Upper lobe of left lung (tissue), 6 donors: ENCODE measurements at regions not wholly inside any gene's neighbourhood (a gene's known extent, or its start where the extent isn't known, plus 50 kb on each side); places are given as distances from the start of the nearest gene placed in this dataset.

ENCODE experiments used
- ATAC-seq, 2 donors: fragments of 200-7000 bp; cut with Tn5 transposase; one replicate each; pipeline ENCODE4 v1.9.1; 2022; ENCODE audit warnings: mild to moderate bottlenecking in 2 of 2, moderate library complexity in 2 of 2; ENCODE audit not compliant: low FRiP score in 2 of 2
- DNase-seq, 2 donors: peaks; one replicate each; pipeline ENCODE4 v3.0.0-alpha.2; 2019 to 2020
- H3K27ac ChIP-seq, 4 donors: fragments of 200-600 bp; sonication (generic); one replicate each; pipeline ENCODE4 v1.5.1; 2016 to 2019
- H3K27me3 ChIP-seq, 4 donors: fragments of 200-600 bp; sonication (generic); one replicate each; pipeline ENCODE4 v1.5.1; 2017 to 2019
- H3K36me3 ChIP-seq, 4 donors: fragments of 200-600 bp; sonication (generic); one replicate each; pipeline ENCODE4 v1.5.1; 2016 to 2019
- H3K4me1 ChIP-seq, 4 donors: fragments of 200-600 bp; sonication (generic); one replicate each; pipeline ENCODE4 v1.5.1; 2018 to 2019
- H3K4me3 ChIP-seq, 4 donors: fragments of 200-600 bp; sonication (generic); one replicate each; pipeline ENCODE4 v1.5.1; 2017 to 2019; ENCODE audit warnings: mild to moderate bottlenecking in 2 of 4, moderate library complexity in 1 of 4
- H3K9me3 ChIP-seq, 4 donors: fragments of 200-600 bp; sonication (generic); one replicate each; pipeline ENCODE4 v1.5.1; 2018 to 2019
- EP300 ChIP-seq, 4 donors: sonication (generic); formaldehyde crosslinking; IDR thresholded peaks; one replicate each; pipeline ENCODE4 v1.5.1; 2017; ENCODE audit warnings: antibody characterized with exemption in 4 of 4, control low read depth in 2 of 4
- POLR2A ChIP-seq, 4 donors: fragments of 450-650 bp; IDR thresholded peaks; one replicate each; pipeline ENCODE4 v1.5.1; 2016 to 2017; ENCODE audit warnings: antibody characterized with exemption in 4 of 4, mild to moderate bottlenecking in 2 of 4
- POLR2AphosphoS5 ChIP-seq, 2 donors: sonication (generic); formaldehyde crosslinking; IDR thresholded peaks; one replicate each; pipeline ENCODE4 v1.5.1; 2017; ENCODE audit warnings: antibody characterized with exemption in 2 of 2
- WGBS, 2 donors: methylation state at CpG; one replicate each; pipeline ENCODE4 v1.1.5; 2017 to 2018; 5-methylcytosine and 5-hydroxymethylcytosine counted together
- TF ChIP-seq, protein P1 (sequence below), 6 experiments: fragments of 450-650 bp in 4 of 6; fragments of 200-600 bp in 2 of 6; sonication (generic) in 2 of 6; IDR thresholded peaks; one replicate each; pipeline ENCODE4 v1.5.1; 2016 to 2019; ENCODE audit warnings: antibody characterized with exemption in 6 of 6
- donor health status: DM: no; HTN: no; CAD: no; lungs with moderate emphysema.
- donor health status: DM: no; HTN: yes; CAD: no; lungs with severe emphysema.

DNA sequence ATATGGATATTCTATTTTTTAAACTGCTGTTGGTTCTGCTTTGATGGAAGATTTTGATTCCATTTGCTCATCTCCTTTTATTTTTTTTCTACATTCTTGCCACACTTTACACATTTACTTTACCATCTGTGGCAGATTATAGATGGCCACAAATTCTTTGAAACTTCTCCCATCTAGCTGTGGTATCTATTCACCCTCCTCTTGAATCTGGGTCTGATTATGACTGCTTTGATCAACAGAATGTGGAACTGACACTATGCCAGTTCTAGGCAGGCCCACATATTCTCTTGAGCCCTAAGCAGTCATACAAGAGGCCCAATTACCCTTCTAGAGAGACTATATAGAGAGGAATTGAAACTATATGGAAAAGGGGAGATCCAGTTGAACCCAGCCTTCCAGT lies 439.0 kb upstream of the PTGER4 start:
- H3K4me3 ChIP-seq, result no peak overlapping the region
- no peaks in the 10 kb centered on the region for H3K27me3 ChIP-seq
- no peaks in the 10 kb centered on the region for H3K4me1 ChIP-seq
- H3K36me3 ChIP-seq, result no peaks in the 10 kb centered on the region
- DNase-seq, result no peak
- peaks cover 0 to 9% (median 4%) of the 10 kb centered on the region in 4 donors for H3K9me3 ChIP-seq
- ATAC-seq, result no peak
- no peak for TF ChIP-seq POLR2AphosphoS5 (IDR thresholded peaks at IDR 0.05)
- no peak for TF ChIP-seq POLR2A (IDR thresholded peaks at IDR 0.05)
- no peak for TF ChIP-seq EP300 (IDR thresholded peaks at IDR 0.05)
- TF ChIP-seq, protein P1, sequence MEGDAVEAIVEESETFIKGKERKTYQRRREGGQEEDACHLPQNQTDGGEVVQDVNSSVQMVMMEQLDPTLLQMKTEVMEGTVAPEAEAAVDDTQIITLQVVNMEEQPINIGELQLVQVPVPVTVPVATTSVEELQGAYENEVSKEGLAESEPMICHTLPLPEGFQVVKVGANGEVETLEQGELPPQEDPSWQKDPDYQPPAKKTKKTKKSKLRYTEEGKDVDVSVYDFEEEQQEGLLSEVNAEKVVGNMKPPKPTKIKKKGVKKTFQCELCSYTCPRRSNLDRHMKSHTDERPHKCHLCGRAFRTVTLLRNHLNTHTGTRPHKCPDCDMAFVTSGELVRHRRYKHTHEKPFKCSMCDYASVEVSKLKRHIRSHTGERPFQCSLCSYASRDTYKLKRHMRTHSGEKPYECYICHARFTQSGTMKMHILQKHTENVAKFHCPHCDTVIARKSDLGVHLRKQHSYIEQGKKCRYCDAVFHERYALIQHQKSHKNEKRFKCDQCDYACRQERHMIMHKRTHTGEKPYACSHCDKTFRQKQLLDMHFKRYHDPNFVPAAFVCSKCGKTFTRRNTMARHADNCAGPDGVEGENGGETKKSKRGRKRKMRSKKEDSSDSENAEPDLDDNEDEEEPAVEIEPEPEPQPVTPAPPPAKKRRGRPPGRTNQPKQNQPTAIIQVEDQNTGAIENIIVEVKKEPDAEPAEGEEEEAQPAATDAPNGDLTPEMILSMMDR (IDR thresholded peaks at IDR 0.05), result no peak
- no peak overlapping the region for H3K27ac ChIP-seq

DNA sequence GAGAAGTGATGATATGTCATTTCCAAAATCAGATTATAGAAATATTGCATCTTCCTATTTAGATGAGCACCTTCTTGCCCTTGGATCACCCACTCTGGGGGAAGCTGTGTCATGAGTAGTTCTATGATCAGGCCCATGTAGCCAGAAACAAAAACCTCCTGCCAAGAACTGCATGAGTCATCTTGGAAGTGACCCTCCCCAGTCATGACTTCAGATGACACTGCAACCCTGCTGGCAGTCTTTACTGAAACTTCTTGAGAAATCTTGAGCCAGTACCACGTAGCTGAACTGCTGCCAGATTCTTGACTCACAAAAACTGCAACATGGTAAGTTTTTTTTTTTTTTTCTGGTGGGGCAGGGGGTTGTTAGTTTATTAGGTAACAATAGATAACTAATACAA lies 439.6 kb upstream of the PTGER4 start:
- no peaks in the 10 kb centered on the region for H3K36me3 ChIP-seq
- WGBS, 2 donors, result 44 to 54% methylated on average over 1 of the region's 1 CpG
- no peak overlapping the region for H3K4me3 ChIP-seq
- no peak overlapping the region for H3K27ac ChIP-seq
- H3K9me3 ChIP-seq, result peaks cover 0 to 9% (median 4%) of the 10 kb centered on the region in 4 donors
- TF ChIP-seq POLR2A (IDR thresholded peaks at IDR 0.05) (no peak), POLR2AphosphoS5 (IDR thresholded peaks at IDR 0.05) (no peak), EP300 (IDR thresholded peaks at IDR 0.05) (no peak)
- TF ChIP-seq, protein P1 (IDR thresholded peaks at IDR 0.05), result no peak
- DNase-seq, result no peak
- no peaks in the 10 kb centered on the region for H3K27me3 ChIP-seq
- no peaks in the 10 kb centered on the region for H3K4me1 ChIP-seq
- ATAC-seq, result no peak

DNA sequence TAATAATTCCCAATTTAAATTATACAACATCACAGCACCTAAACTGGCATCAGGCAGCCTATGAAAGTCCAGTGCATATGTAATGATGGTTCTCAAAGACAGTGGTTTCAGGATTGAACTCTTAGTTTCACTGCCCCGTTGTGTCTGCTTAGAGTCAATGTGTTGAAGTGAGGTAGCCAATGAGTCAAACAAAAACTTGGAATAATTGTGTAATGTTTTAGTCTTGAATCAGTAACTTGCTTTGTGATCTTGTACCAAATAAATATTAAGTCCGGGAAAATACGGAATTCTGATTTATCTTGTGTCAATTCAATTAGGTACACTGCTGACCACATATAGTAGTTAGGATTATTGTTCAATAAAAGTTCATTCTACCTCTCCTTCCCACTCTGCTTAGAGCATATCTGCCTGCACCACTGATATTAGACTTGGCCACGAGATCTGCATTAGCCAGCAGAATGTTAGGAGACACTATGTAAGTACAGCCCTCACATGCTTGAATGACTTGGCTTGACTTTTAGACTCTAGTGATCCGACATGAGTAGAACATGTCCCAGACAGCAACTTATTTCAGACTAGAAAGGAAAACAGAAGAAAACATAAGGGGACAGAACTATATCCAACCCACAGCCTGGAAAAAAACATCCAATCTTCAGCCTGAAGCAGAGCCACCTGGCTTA lies 441.5 kb upstream of the PTGER4 start:
- TF ChIP-seq POLR2AphosphoS5 (IDR thresholded peaks at IDR 0.05), result no peak
- TF ChIP-seq, protein P1 (IDR thresholded peaks at IDR 0.05), result no peak
- Histone ChIP-seq H3K27me3 (no peaks in the 10 kb centered on the region), H3K4me1 (no peaks in the 10 kb centered on the region), H3K36me3 (no peaks in the 10 kb centered on the region), H3K9me3 (peaks cover 0 to 9% (median 4%) of the 10 kb centered on the region in 4 donors), H3K27ac (no peak overlapping the region), H3K4me3 (no peak overlapping the region)
- no peak for DNase-seq
- ATAC-seq, result peak in 1 of 2 donors; percentile 66
- WGBS, 2 donors, result 83 to 88% methylated on average over 5 of the region's 5 CpGs

DNA sequence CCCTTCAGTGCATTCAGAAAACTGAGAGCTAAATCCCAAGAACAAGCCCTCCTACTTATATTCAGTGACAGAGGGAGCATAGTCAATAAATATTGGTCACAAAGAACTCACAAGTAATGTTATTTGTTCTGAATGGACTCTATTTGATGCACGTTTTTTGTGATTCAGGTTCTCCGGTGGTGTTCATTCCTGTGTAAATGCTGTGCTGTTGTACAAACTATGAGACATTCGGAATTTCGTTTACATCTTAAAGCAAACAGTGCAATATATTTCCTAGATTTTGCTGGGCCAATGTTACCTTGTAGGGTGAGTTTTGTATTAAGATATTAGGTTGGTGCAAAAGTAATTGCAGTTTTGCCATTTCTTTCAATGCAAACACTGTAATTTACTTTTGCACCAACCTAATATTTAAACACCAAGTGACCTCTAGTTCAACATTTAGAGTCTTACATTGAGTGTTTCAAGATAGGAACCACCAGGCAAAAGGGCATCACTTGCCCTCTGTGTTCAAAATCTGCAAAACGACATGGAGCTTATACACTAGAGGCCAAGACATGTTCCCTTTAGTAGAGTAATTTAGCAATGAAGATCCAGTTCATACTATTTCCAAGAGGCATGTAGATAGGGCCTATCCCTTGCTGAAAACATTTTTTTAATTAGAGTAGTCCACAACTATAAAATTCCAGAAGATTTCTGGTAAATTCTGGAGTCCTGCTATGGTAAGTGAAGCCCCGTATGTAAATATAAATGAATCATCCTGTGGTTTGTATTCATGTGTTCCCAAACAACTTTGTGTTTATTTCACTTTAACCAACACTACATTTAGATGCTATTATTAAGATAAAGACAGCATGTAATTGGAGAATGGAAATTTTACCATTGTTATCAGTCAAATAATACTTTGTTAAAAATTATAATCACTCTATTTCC lies 444.0 kb upstream of the PTGER4 start:
- no peaks in the 10 kb centered on the region for H3K27me3 ChIP-seq
- H3K4me3 ChIP-seq, result no peak overlapping the region
- no peaks in the 10 kb centered on the region for H3K36me3 ChIP-seq
- DNase-seq (no peak), ATAC-seq (no peak)
- H3K27ac ChIP-seq, result no peak overlapping the region
- no peaks in the 10 kb centered on the region for H3K4me1 ChIP-seq
- H3K9me3 ChIP-seq, result peaks cover 0 to 9% (median 4%) of the 10 kb centered on the region in 4 donors
- TF ChIP-seq, protein P1 (IDR thresholded peaks at IDR 0.05), result no peak
- TF ChIP-seq POLR2A (IDR thresholded peaks at IDR 0.05), result no peak
- TF ChIP-seq EP300 (IDR thresholded peaks at IDR 0.05), result no peak
- no peak for TF ChIP-seq POLR2AphosphoS5 (IDR thresholded peaks at IDR 0.05)
- WGBS, 2 donors, result 79 to 85% methylated on average over 6 of the region's 6 CpGs
